GM12891 (cell line): ENCODE measurements at regions not wholly inside any gene's neighbourhood (a gene's known extent, or its start where the extent isn't known, plus 50 kb on each side); places are given as distances from the start of the nearest gene placed in this dataset.

Experiments used
- POLR2A ChIP-seq: IDR thresholded peaks from 2 replicates; pipeline ENCODE4 v1.6.1; 2011; ENCODE audit warnings: low read depth, low read length, control low read depth
- POU2F2 ChIP-seq: IDR thresholded peaks from 2 replicates; pipeline ENCODE4 v1.6.1; 2011; ENCODE audit warnings: low read depth, mild to moderate bottlenecking, control low read depth, low read length, moderate library complexity
- TAF1 ChIP-seq: IDR thresholded peaks from 2 replicates; pipeline ENCODE4 v1.6.1; 2011; ENCODE audit warnings: low read depth, low read length, control low read depth

DNA sequence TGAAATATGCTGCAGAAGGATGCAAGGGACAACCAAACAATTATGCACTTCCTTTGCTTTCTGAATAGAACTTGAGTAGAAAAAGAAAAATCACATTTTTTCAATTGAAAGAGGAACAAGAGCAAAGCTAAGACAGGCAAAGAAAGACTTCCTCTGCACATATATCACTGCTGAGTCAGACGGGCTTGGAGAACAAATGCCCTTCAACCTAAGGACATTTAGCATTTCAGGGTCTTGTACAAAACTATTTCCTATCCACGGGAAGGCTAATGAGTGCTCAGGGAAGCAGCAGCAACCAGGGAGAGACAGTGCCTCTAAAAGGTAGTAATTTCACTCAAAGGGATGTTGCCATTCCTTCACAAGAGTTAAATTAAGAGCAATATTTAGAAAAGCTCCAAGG, 570.0 kb upstream of the GCFC2 start:
- TF ChIP-seq POU2F2, result no peak
- TF ChIP-seq POLR2A, result no peak
- TF ChIP-seq TAF1, result no peak
